ENCODE measurements at regions not wholly inside any gene's neighbourhood (a gene's known extent, or its start where the extent isn't known, plus 50 kb on each side); places are given as distances from the start of the nearest gene placed in this dataset.

- Histone ChIP-seq H3K23ac (ENCODE audit: low read length) (no peak overlapping the region), H3K4ac (ENCODE audit: low read depth, low read length) (no peak overlapping the region), H3K27ac (ENCODE audit: low read depth, low read length) (no peak overlapping the region), H3K27me3 (ENCODE audit: insufficient read depth, low read length) (no peaks in the 10 kb centered on the region), H3K4me3 (ENCODE audit: low read depth, low read length) (no peak overlapping the region), H3K36me3 (ENCODE audit: control insufficient read depth in 1 of 2, insufficient read depth in 2 of 2, low read length in 2 of 2) (no peaks in the 10 kb centered on the region), H2AK5ac (ENCODE audit: low read length) (no peak overlapping the region), H3K9ac (ENCODE audit: low read length) (no peak overlapping the region), H2BK120ac (ENCODE audit: insufficient read depth, low read length, poor library complexity) (no peak overlapping the region), H3K4me2 (ENCODE audit: low read length) (no peak overlapping the region), H3K9me3 (ENCODE audit: insufficient read depth, low read depth, low read length) (no peaks in the 10 kb centered on the region), H2BK5ac (ENCODE audit: low read depth, low read length, poor library complexity) (no peak overlapping the region), H3K79me1 (ENCODE audit: low read length) (no peaks in the 10 kb centered on the region), H3K18ac (ENCODE audit: low read length) (no peak overlapping the region), H4K91ac (ENCODE audit: low read depth, low read length) (no peak overlapping the region), H4K12ac (ENCODE audit: low read depth, low read length) (no peak overlapping the region), H3K14ac (ENCODE audit: low read length) (no peak overlapping the region), H2BK12ac (ENCODE audit: low read length) (no peak overlapping the region), H2AFZ (ENCODE audit: insufficient read depth, low read length, poor library complexity) (no peak overlapping the region), H3K4me1 (ENCODE audit: control insufficient read depth in 1 of 2, insufficient read depth in 2 of 2, low read length in 2 of 2) (no peaks in the 10 kb centered on the region), H4K8ac (ENCODE audit: low read depth, low read length) (no peak overlapping the region), H3K79me2 (ENCODE audit: control insufficient read depth, insufficient read depth, low read length, poor library complexity) (no peaks in the 10 kb centered on the region)
- no peak for DNase-seq
- no CpG with 5 or more reads among the region's 1 CpG for WGBS (ENCODE audit: extremely low coverage, insufficient coverage, insufficient read length)
These were observed 545.6 kb upstream of the EPHA7 start for GRCh38 chr6:93964926-93965325.

GRCh38 chr6:93964321-93964720, 545.0 kb upstream of the EPHA7 start:
- DNase-seq = no peak
- Histone ChIP-seq H3K27ac (ENCODE audit: low read depth, low read length) (no peak overlapping the region), H3K14ac (ENCODE audit: low read length) (no peak overlapping the region), H3K27me3 (ENCODE audit: insufficient read depth, low read length) (no peaks in the 10 kb centered on the region), H2BK120ac (ENCODE audit: insufficient read depth, low read length, poor library complexity) (no peak overlapping the region), H2BK12ac (ENCODE audit: low read length) (no peak overlapping the region), H3K4me2 (ENCODE audit: low read length) (no peak overlapping the region), H2BK5ac (ENCODE audit: low read depth, low read length, poor library complexity) (no peak overlapping the region), H3K4me3 (ENCODE audit: low read depth, low read length) (no peak overlapping the region), H3K79me1 (ENCODE audit: low read length) (no peaks in the 10 kb centered on the region), H3K4me1 (ENCODE audit: control insufficient read depth in 1 of 2, insufficient read depth in 2 of 2, low read length in 2 of 2) (no peaks in the 10 kb centered on the region), H4K12ac (ENCODE audit: low read depth, low read length) (no peak overlapping the region), H3K4ac (ENCODE audit: low read depth, low read length) (no peak overlapping the region), H2AK5ac (ENCODE audit: low read length) (no peak overlapping the region), H3K36me3 (ENCODE audit: control insufficient read depth in 1 of 2, insufficient read depth in 2 of 2, low read length in 2 of 2) (no peaks in the 10 kb centered on the region), H3K9ac (ENCODE audit: low read length) (no peak overlapping the region), H3K23ac (ENCODE audit: low read length) (no peak overlapping the region), H4K91ac (ENCODE audit: low read depth, low read length) (no peak overlapping the region), H3K9me3 (ENCODE audit: insufficient read depth, low read depth, low read length) (no peaks in the 10 kb centered on the region), H3K18ac (ENCODE audit: low read length) (no peak overlapping the region), H2AFZ (ENCODE audit: insufficient read depth, low read length, poor library complexity) (no peak overlapping the region), H3K79me2 (ENCODE audit: control insufficient read depth, insufficient read depth, low read length, poor library complexity) (no peaks in the 10 kb centered on the region), H4K8ac (ENCODE audit: low read depth, low read length) (no peak overlapping the region)
- WGBS (ENCODE audit: extremely low coverage, insufficient coverage, insufficient read length) = no CpG with 5 or more reads among the region's 1 CpG

GRCh38 chr6:93962566-93962965, 543.2 kb upstream of the EPHA7 start:
- H4K8ac ChIP-seq (ENCODE audit: low read depth, low read length) = no peak overlapping the region
- H4K91ac ChIP-seq (ENCODE audit: low read depth, low read length) = no peak overlapping the region
- no peak overlapping the region for H3K4me3 ChIP-seq (ENCODE audit: low read depth, low read length)
- H2AFZ ChIP-seq (ENCODE audit: insufficient read depth, low read length, poor library complexity) = no peak overlapping the region
- H3K79me1 ChIP-seq (ENCODE audit: low read length) = no peaks in the 10 kb centered on the region
- no peaks in the 10 kb centered on the region for H3K27me3 ChIP-seq (ENCODE audit: insufficient read depth, low read length)
- H3K18ac ChIP-seq (ENCODE audit: low read length) = no peak overlapping the region
- H2BK5ac ChIP-seq (ENCODE audit: low read depth, low read length, poor library complexity) = no peak overlapping the region
- no peak overlapping the region for H3K4ac ChIP-seq (ENCODE audit: low read depth, low read length)
- H3K23ac ChIP-seq (ENCODE audit: low read length) = no peak overlapping the region
- no peaks in the 10 kb centered on the region for H3K9me3 ChIP-seq (ENCODE audit: insufficient read depth, low read depth, low read length)
- H3K79me2 ChIP-seq (ENCODE audit: control insufficient read depth, insufficient read depth, low read length, poor library complexity) = no peaks in the 10 kb centered on the region
- H2AK5ac ChIP-seq (ENCODE audit: low read length) = no peak overlapping the region
- H3K4me1 ChIP-seq (ENCODE audit: control insufficient read depth in 1 of 2, insufficient read depth in 2 of 2, low read length in 2 of 2) = no peaks in the 10 kb centered on the region
- no peak for DNase-seq
- H3K14ac ChIP-seq (ENCODE audit: low read length) = no peak overlapping the region
- H4K12ac ChIP-seq (ENCODE audit: low read depth, low read length) = no peak overlapping the region
- H3K27ac ChIP-seq (ENCODE audit: low read depth, low read length) = no peak overlapping the region
- no peak overlapping the region for H3K4me2 ChIP-seq (ENCODE audit: low read length)
- no CpG with 5 or more reads among the region's 1 CpG for WGBS (ENCODE audit: extremely low coverage, insufficient coverage, insufficient read length)
- H2BK12ac ChIP-seq (ENCODE audit: low read length) = no peak overlapping the region
- no peaks in the 10 kb centered on the region for H3K36me3 ChIP-seq (ENCODE audit: control insufficient read depth in 1 of 2, insufficient read depth in 2 of 2, low read length in 2 of 2)
- no peak overlapping the region for H3K9ac ChIP-seq (ENCODE audit: low read length)
- H2BK120ac ChIP-seq (ENCODE audit: insufficient read depth, low read length, poor library complexity) = no peak overlapping the region

- no peak overlapping the region for H3K14ac ChIP-seq (ENCODE audit: low read length)
- H3K4me3 ChIP-seq (ENCODE audit: low read depth, low read length) = no peak overlapping the region
- no peak overlapping the region for H2BK120ac ChIP-seq (ENCODE audit: insufficient read depth, low read length, poor library complexity)
- H4K91ac ChIP-seq (ENCODE audit: low read depth, low read length) = no peak overlapping the region
- no peaks in the 10 kb centered on the region for H3K27me3 ChIP-seq (ENCODE audit: insufficient read depth, low read length)
- H2AFZ ChIP-seq (ENCODE audit: insufficient read depth, low read length, poor library complexity) = no peak overlapping the region
- no peak overlapping the region for H2BK5ac ChIP-seq (ENCODE audit: low read depth, low read length, poor library complexity)
- no peak overlapping the region for H3K9ac ChIP-seq (ENCODE audit: low read length)
- no peaks in the 10 kb centered on the region for H3K4me1 ChIP-seq (ENCODE audit: control insufficient read depth in 1 of 2, insufficient read depth in 2 of 2, low read length in 2 of 2)
- no peak overlapping the region for H4K12ac ChIP-seq (ENCODE audit: low read depth, low read length)
- H3K4me2 ChIP-seq (ENCODE audit: low read length) = no peak overlapping the region
- no peak overlapping the region for H2BK12ac ChIP-seq (ENCODE audit: low read length)
- no peak for DNase-seq
- H3K4ac ChIP-seq (ENCODE audit: low read depth, low read length) = no peak overlapping the region
- no peak overlapping the region for H4K8ac ChIP-seq (ENCODE audit: low read depth, low read length)
- H3K36me3 ChIP-seq (ENCODE audit: control insufficient read depth in 1 of 2, insufficient read depth in 2 of 2, low read length in 2 of 2) = no peaks in the 10 kb centered on the region
- no peak overlapping the region for H3K27ac ChIP-seq (ENCODE audit: low read depth, low read length)
- no peaks in the 10 kb centered on the region for H3K79me2 ChIP-seq (ENCODE audit: control insufficient read depth, insufficient read depth, low read length, poor library complexity)
- WGBS (ENCODE audit: extremely low coverage, insufficient coverage, insufficient read length) = no CpG with 5 or more reads among the region's 1 CpG
- no peak overlapping the region for H2AK5ac ChIP-seq (ENCODE audit: low read length)
- no peak overlapping the region for H3K23ac ChIP-seq (ENCODE audit: low read length)
- H3K18ac ChIP-seq (ENCODE audit: low read length) = no peak overlapping the region
- H3K9me3 ChIP-seq (ENCODE audit: insufficient read depth, low read depth, low read length) = no peaks in the 10 kb centered on the region
- no peaks in the 10 kb centered on the region for H3K79me1 ChIP-seq (ENCODE audit: low read length)
These were observed 535.2 kb upstream of the EPHA7 start for GRCh38 chr6:93954584-93954983.

GRCh38 chr6:93943661-93944060, 524.3 kb upstream of the EPHA7 start:
- H3K23ac ChIP-seq (ENCODE audit: low read length) = no peak overlapping the region
- no peak overlapping the region for H4K91ac ChIP-seq (ENCODE audit: low read depth, low read length)
- no peaks in the 10 kb centered on the region for H3K79me2 ChIP-seq (ENCODE audit: control insufficient read depth, insufficient read depth, low read length, poor library complexity)
- H3K9me3 ChIP-seq (ENCODE audit: insufficient read depth, low read depth, low read length) = no peaks in the 10 kb centered on the region
- DNase-seq = no peak
- H2BK12ac ChIP-seq (ENCODE audit: low read length) = no peak overlapping the region
- no peak overlapping the region for H2BK5ac ChIP-seq (ENCODE audit: low read depth, low read length, poor library complexity)
- H2BK120ac ChIP-seq (ENCODE audit: insufficient read depth, low read length, poor library complexity) = no peak overlapping the region
- H3K14ac ChIP-seq (ENCODE audit: low read length) = no peak overlapping the region
- H3K9ac ChIP-seq (ENCODE audit: low read length) = no peak overlapping the region
- H2AFZ ChIP-seq (ENCODE audit: insufficient read depth, low read length, poor library complexity) = no peak overlapping the region
- no peaks in the 10 kb centered on the region for H3K4me1 ChIP-seq (ENCODE audit: control insufficient read depth in 1 of 2, insufficient read depth in 2 of 2, low read length in 2 of 2)
- no peak overlapping the region for H3K27ac ChIP-seq (ENCODE audit: low read depth, low read length)
- no peak overlapping the region for H4K12ac ChIP-seq (ENCODE audit: low read depth, low read length)
- H3K79me1 ChIP-seq (ENCODE audit: low read length) = no peaks in the 10 kb centered on the region
- H3K36me3 ChIP-seq (ENCODE audit: control insufficient read depth in 1 of 2, insufficient read depth in 2 of 2, low read length in 2 of 2) = no peaks in the 10 kb centered on the region
- no peak overlapping the region for H3K4me2 ChIP-seq (ENCODE audit: low read length)
- no peak overlapping the region for H3K4ac ChIP-seq (ENCODE audit: low read depth, low read length)
- H3K4me3 ChIP-seq (ENCODE audit: low read depth, low read length) = no peak overlapping the region
- no peak overlapping the region for H3K18ac ChIP-seq (ENCODE audit: low read length)
- no peaks in the 10 kb centered on the region for H3K27me3 ChIP-seq (ENCODE audit: insufficient read depth, low read length)
- no peak overlapping the region for H2AK5ac ChIP-seq (ENCODE audit: low read length)
- H4K8ac ChIP-seq (ENCODE audit: low read depth, low read length) = no peak overlapping the region

Data from trophoblast cell (in vitro differentiated cells and primary cell).